ENCODE measurements at regions not wholly inside any gene's neighbourhood (a gene's known extent, or its start where the extent isn't known, plus 50 kb on each side); places are given as distances from the start of the nearest gene placed in this dataset.

DNA sequence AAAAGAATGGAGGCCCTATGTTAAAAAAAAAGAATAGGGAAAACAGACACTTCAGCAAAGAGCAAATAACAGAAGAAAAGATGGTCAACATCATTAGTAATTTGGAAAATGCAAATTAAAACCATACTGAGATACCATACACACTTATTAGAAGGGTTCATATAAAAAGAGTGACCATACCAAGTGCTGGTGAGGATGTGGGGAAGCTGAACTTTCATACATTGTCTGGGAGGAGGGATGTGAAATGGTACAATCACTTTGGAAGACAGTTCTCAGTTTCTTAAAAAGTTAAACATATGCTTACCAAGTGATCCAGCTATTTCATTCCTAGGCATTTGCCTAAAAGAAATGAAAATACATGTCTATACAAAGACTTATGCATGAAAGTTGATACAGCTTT is 194.4 kb downstream of the CXCL12 start (continued):
- TF ChIP-seq BACH1 (IDR thresholded peaks at IDR 0.05; ENCODE audit: low read length) = no peak
- TF ChIP-seq JUND (IDR thresholded peaks at IDR 0.05; ENCODE audit: low read length) = no peak
- no peak for TF ChIP-seq CBX5 (IDR thresholded peaks at IDR 0.05; ENCODE audit: low read depth, low read length)

Measured in H1 (cell line).